ENCODE measurements at regions not wholly inside any gene's neighbourhood (a gene's known extent, or its start where the extent isn't known, plus 50 kb on each side); places are given as distances from the start of the nearest gene placed in this dataset.

- no peak for TF ChIP-seq CTCF (IDR thresholded peaks at IDR 0.05; ENCODE audit: insufficient read depth, low read length, severe bottlenecking)
- FAIRE-seq (no peak), DNase-seq (ENCODE audit: low read depth) (no peak)
- Histone ChIP-seq H3K27me3 (ENCODE audit: control insufficient read depth, insufficient read depth, low read length) (no peaks in the 10 kb centered on the region), H3K4me3 (ENCODE audit: low read depth, low read length) (no peak overlapping the region), H3K36me3 (ENCODE audit: control insufficient read depth, insufficient read depth, low read length) (no peaks in the 10 kb centered on the region)
Observed at GRCh38 chr10:43774234-43774769, 125.6 kb upstream of the ZNF32 start.

GRCh38 chr10:43773736-43774135, 125.1 kb upstream of the ZNF32 start:
- FAIRE-seq (no peak), DNase-seq (ENCODE audit: low read depth) (no peak)
- no peak for TF ChIP-seq CTCF (IDR thresholded peaks at IDR 0.05; ENCODE audit: insufficient read depth, low read length, severe bottlenecking)
- Histone ChIP-seq H3K36me3 (ENCODE audit: control insufficient read depth, insufficient read depth, low read length) (no peaks in the 10 kb centered on the region), H3K27me3 (ENCODE audit: control insufficient read depth, insufficient read depth, low read length) (no peaks in the 10 kb centered on the region), H3K4me3 (ENCODE audit: low read depth, low read length) (no peak overlapping the region)

GRCh38 chr10:43772171-43772570, 123.5 kb upstream of the ZNF32 start:
- FAIRE-seq, result no peak
- no peak for TF ChIP-seq CTCF (IDR thresholded peaks at IDR 0.05; ENCODE audit: insufficient read depth, low read length, severe bottlenecking)
- Histone ChIP-seq H3K36me3 (ENCODE audit: control insufficient read depth, insufficient read depth, low read length) (no peaks in the 10 kb centered on the region), H3K4me3 (ENCODE audit: low read depth, low read length) (no peak overlapping the region), H3K27me3 (ENCODE audit: control insufficient read depth, insufficient read depth, low read length) (no peaks in the 10 kb centered on the region)
- DNase-seq (ENCODE audit: low read depth), result no peak

GRCh38 chr10:43771675-43772074, 123.0 kb upstream of the ZNF32 start:
- H3K4me3 ChIP-seq (ENCODE audit: low read depth, low read length), result no peak overlapping the region
- H3K36me3 ChIP-seq (ENCODE audit: control insufficient read depth, insufficient read depth, low read length), result no peaks in the 10 kb centered on the region
- H3K27me3 ChIP-seq (ENCODE audit: control insufficient read depth, insufficient read depth, low read length), result no peaks in the 10 kb centered on the region
- TF ChIP-seq CTCF (IDR thresholded peaks at IDR 0.05; ENCODE audit: insufficient read depth, low read length, severe bottlenecking), result no peak
- FAIRE-seq (no peak), DNase-seq (ENCODE audit: low read depth) (no peak)

- Histone ChIP-seq H3K4me3 (ENCODE audit: low read depth, low read length) (no peak overlapping the region), H3K36me3 (ENCODE audit: control insufficient read depth, insufficient read depth, low read length) (no peaks in the 10 kb centered on the region), H3K27me3 (ENCODE audit: control insufficient read depth, insufficient read depth, low read length) (no peaks in the 10 kb centered on the region)
- FAIRE-seq, result no peak
- TF ChIP-seq CTCF (IDR thresholded peaks at IDR 0.05; ENCODE audit: insufficient read depth, low read length, severe bottlenecking), result no peak
- no peak for DNase-seq (ENCODE audit: low read depth)
Observed at GRCh38 chr10:43765516-43765915, 116.8 kb upstream of the ZNF32 start.

- H3K36me3 ChIP-seq (ENCODE audit: control insufficient read depth, insufficient read depth, low read length), result no peaks in the 10 kb centered on the region
- no peak overlapping the region for H3K4me3 ChIP-seq (ENCODE audit: low read depth, low read length)
- FAIRE-seq (no peak), DNase-seq (ENCODE audit: low read depth) (no peak)
- no peaks in the 10 kb centered on the region for H3K27me3 ChIP-seq (ENCODE audit: control insufficient read depth, insufficient read depth, low read length)
- no peak for TF ChIP-seq CTCF (IDR thresholded peaks at IDR 0.05; ENCODE audit: insufficient read depth, low read length, severe bottlenecking)
Observed at GRCh38 chr10:43763846-43764245, 115.2 kb upstream of the ZNF32 start.

Measured in bronchial epithelial cell (primary cell).